ENCODE measurements at regions not wholly inside any gene's neighbourhood (a gene's known extent, or its start where the extent isn't known, plus 50 kb on each side); places are given as distances from the start of the nearest gene placed in this dataset.
"Not testable (repeated sequence)": the region's sequence is repeated elsewhere in the genome, so short reads cannot be mapped to it uniquely, and the experiment has no call there.

DNA sequence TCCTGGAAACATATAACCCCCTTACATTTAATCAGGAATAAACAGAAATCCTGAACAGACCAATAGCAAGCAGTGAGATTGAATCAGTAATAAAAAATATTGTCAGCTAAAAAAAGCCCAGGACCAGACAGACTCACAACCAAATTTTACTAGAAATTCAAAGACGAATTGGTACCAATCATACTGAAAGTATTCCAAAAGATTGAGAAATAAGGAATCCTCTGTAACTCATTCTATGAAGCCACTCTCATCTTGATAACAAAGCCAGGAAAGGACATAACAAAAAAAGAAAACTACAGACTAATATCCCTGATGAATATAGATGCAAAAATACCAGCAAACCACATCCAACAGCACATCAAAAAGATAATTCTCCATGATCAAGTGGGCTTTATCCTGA, 714.0 kb downstream of the SEMA5A start:
- POLR2A ChIA-PET (ENCODE audit: partially characterized antibody): no interaction called here
- H3K9me3 ChIP-seq (ENCODE audit: control insufficient read depth in 1 of 2, low read length in 2 of 2): no peaks in the 10 kb centered on the region
- no peaks in the 10 kb centered on the region for H3K4me1 Mint-ChIP-seq

GRCh38 chr5:8839361-8840055, 706.4 kb downstream of the SEMA5A start:
- Mint-ChIP-seq H3K27ac (no peak overlapping the region), H3K9me3 (peaks cover 0 to 25% (median 9%) of the 10 kb centered on the region in 8 donors), H3K36me3 (no peaks in the 10 kb centered on the region), H3K27me3 (no peaks in the 10 kb centered on the region), H3K4me1 (no peaks in the 10 kb centered on the region), H3K4me3 (no peak overlapping the region)
- H3K27ac ChIP-seq (ENCODE audit: low read depth, low read length): no peak overlapping the region
- no peak for DNase-seq
- no peaks in the 10 kb centered on the region for H3K36me3 ChIP-seq (ENCODE audit: insufficient read depth, low read length)
- CTCF ChIA-PET (ENCODE audit: partially characterized antibody): no interaction called here
- no peak overlapping the region for H3K4me3 ChIP-seq (ENCODE audit: low read length in 2 of 2)
- H3K9me3 ChIP-seq (ENCODE audit: control insufficient read depth in 1 of 2, low read length in 2 of 2): no peaks in the 10 kb centered on the region
- no peaks in the 10 kb centered on the region for H3K27me3 ChIP-seq (ENCODE audit: insufficient read depth, low read length)
- intact Hi-C loops (cut with micrococcal nuclease): no loop called here
- H3K4me1 ChIP-seq (ENCODE audit: insufficient read depth, low read length): no peaks in the 10 kb centered on the region
- POLR2A ChIA-PET (ENCODE audit: partially characterized antibody): no interaction called here

More for the DNA sequence above, 714.0 kb downstream of the SEMA5A start:
- Mint-ChIP-seq H3K27me3 (no peaks in the 10 kb centered on the region), H3K27ac (no peak overlapping the region), H3K36me3 (no peaks in the 10 kb centered on the region), H3K9me3 (peaks cover 0 to 8% (median 4%) of the 10 kb centered on the region in 8 donors), H3K4me3 (no peak overlapping the region)
- intact Hi-C loops (cut with micrococcal nuclease): loop anchor here (5.0 kb wide), 1 partner anchor 855 kb away; no protein-coding TSS in a partner anchor
- H3K4me1 ChIP-seq (ENCODE audit: insufficient read depth, low read length): no peaks in the 10 kb centered on the region
- H3K27ac ChIP-seq (ENCODE audit: low read depth, low read length): no peak overlapping the region
- no peak for DNase-seq
- H3K36me3 ChIP-seq (ENCODE audit: insufficient read depth, low read length): no peaks in the 10 kb centered on the region
- no peaks in the 10 kb centered on the region for H3K27me3 ChIP-seq (ENCODE audit: insufficient read depth, low read length)
- CTCF ChIA-PET (ENCODE audit: partially characterized antibody): no interaction called here
- H3K4me3 ChIP-seq (ENCODE audit: low read length in 2 of 2): no peak overlapping the region

- H3K27ac ChIP-seq (ENCODE audit: low read depth, low read length): no peak overlapping the region
- H3K9me3 ChIP-seq (ENCODE audit: control insufficient read depth in 1 of 2, low read length in 2 of 2): no peaks in the 10 kb centered on the region
- Mint-ChIP-seq H3K4me3 (no peak overlapping the region), H3K4me1 (no peaks in the 10 kb centered on the region), H3K27me3 (no peaks in the 10 kb centered on the region), H3K36me3 (no peaks in the 10 kb centered on the region), H3K27ac (no peak overlapping the region), H3K9me3 (peaks cover 0 to 25% (median 9%) of the 10 kb centered on the region in 8 donors)
- intact Hi-C loops (cut with micrococcal nuclease): no loop called here
- H3K27me3 ChIP-seq (ENCODE audit: insufficient read depth, low read length): no peaks in the 10 kb centered on the region
- POLR2A ChIA-PET (ENCODE audit: partially characterized antibody): no interaction called here
- H3K4me1 ChIP-seq (ENCODE audit: insufficient read depth, low read length): no peaks in the 10 kb centered on the region
- no peak overlapping the region for H3K4me3 ChIP-seq (ENCODE audit: low read length in 2 of 2)
- CTCF ChIA-PET (ENCODE audit: partially characterized antibody): no interaction called here
- no peak for DNase-seq
- H3K36me3 ChIP-seq (ENCODE audit: insufficient read depth, low read length): no peaks in the 10 kb centered on the region
Measured at GRCh38 chr5:8840237-8840636, 705.6 kb downstream of the SEMA5A start.

GRCh38 chr5:8840746-8841145, 705.1 kb downstream of the SEMA5A start:
- H3K27ac ChIP-seq (ENCODE audit: low read depth, low read length); DNase-seq; H3K4me3 ChIP-seq (ENCODE audit: low read length in 2 of 2); POLR2A ChIA-PET (ENCODE audit: partially characterized antibody); H3K4me3 Mint-ChIP-seq; H3K36me3 Mint-ChIP-seq; H3K4me1 Mint-ChIP-seq; H3K27me3 Mint-ChIP-seq; H3K9me3 ChIP-seq (ENCODE audit: control insufficient read depth in 1 of 2, low read length in 2 of 2); H3K36me3 ChIP-seq (ENCODE audit: insufficient read depth, low read length); H3K27ac Mint-ChIP-seq; intact Hi-C loops (cut with micrococcal nuclease); H3K27me3 ChIP-seq (ENCODE audit: insufficient read depth, low read length); H3K4me1 ChIP-seq (ENCODE audit: insufficient read depth, low read length); CTCF ChIA-PET (ENCODE audit: partially characterized antibody): not testable (repeated sequence)
- H3K9me3 Mint-ChIP-seq: peaks cover 0 to 25% (median 9%) of the 10 kb centered on the region in 8 donors

DNA sequence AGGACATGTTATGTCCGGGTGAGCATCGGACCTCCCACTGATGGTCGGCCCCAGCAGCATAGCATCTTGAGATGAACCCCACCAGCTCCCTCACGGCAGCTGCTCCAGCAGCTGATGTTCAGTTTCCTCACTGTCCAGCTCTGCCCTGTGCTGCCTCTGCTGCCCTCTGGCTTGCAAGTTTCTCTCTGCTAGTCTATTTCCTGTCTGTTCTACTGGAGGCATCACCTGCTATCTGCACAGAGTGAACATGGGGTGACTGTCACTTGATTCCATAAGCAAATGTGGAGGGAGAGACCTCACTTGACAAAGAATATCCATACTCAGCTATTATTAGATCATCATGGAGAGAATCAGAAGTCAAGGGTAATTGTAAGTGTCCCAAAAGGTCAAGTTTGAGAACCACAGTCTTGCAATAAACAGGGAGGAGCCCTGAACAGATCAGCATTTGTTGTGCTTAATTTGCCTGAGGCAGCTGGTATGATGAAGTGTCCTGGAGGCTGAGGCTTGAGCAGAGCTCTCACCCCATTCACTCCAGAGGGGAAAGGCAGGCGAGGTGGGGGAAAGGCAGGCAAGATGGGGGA, 702.8 kb downstream of the SEMA5A start:
- H3K36me3 ChIP-seq (ENCODE audit: insufficient read depth, low read length): no peaks in the 10 kb centered on the region
- intact Hi-C loops (cut with micrococcal nuclease): no loop called here
- H3K9me3 ChIP-seq (ENCODE audit: control insufficient read depth in 1 of 2, low read length in 2 of 2): no peaks in the 10 kb centered on the region
- H3K27me3 ChIP-seq (ENCODE audit: insufficient read depth, low read length): no peaks in the 10 kb centered on the region
- H3K4me3 Mint-ChIP-seq: no peak overlapping the region
- no peaks in the 10 kb centered on the region for H3K4me1 ChIP-seq (ENCODE audit: insufficient read depth, low read length)
- DNase-seq: no peak
- no peaks in the 10 kb centered on the region for H3K27me3 Mint-ChIP-seq
- ChIA-PET CTCF (ENCODE audit: partially characterized antibody) (no interaction called here), POLR2A (ENCODE audit: partially characterized antibody) (interaction anchor here (0.6 kb wide), 1 partner anchor 906 kb away, joined by 3 read pairs; no protein-coding TSS in a partner anchor)
- no peak overlapping the region for H3K4me3 ChIP-seq (ENCODE audit: low read length in 2 of 2)
- no peak overlapping the region for H3K27ac Mint-ChIP-seq
- no peaks in the 10 kb centered on the region for H3K36me3 Mint-ChIP-seq
- H3K9me3 Mint-ChIP-seq: peaks cover 0 to 25% (median 9%) of the 10 kb centered on the region in 8 donors
- H3K4me1 Mint-ChIP-seq: no peaks in the 10 kb centered on the region
- no peak overlapping the region for H3K27ac ChIP-seq (ENCODE audit: low read depth, low read length)

- ChIA-PET POLR2A (ENCODE audit: partially characterized antibody) (interaction anchor here (0.6 kb wide), 1 partner anchor 907 kb away, joined by 3 read pairs; no protein-coding TSS in a partner anchor), CTCF (ENCODE audit: partially characterized antibody) (no interaction called here)
- no peaks in the 10 kb centered on the region for H3K4me1 ChIP-seq (ENCODE audit: insufficient read depth, low read length)
- no peak for DNase-seq
- no peaks in the 10 kb centered on the region for H3K36me3 Mint-ChIP-seq
- H3K9me3 ChIP-seq (ENCODE audit: control insufficient read depth in 1 of 2, low read length in 2 of 2): no peaks in the 10 kb centered on the region
- H3K36me3 ChIP-seq (ENCODE audit: insufficient read depth, low read length): no peaks in the 10 kb centered on the region
- no peaks in the 10 kb centered on the region for H3K27me3 Mint-ChIP-seq
- H3K27ac Mint-ChIP-seq: no peak overlapping the region
- H3K27ac ChIP-seq (ENCODE audit: low read depth, low read length): no peak overlapping the region
- intact Hi-C loops (cut with micrococcal nuclease): no loop called here
- no peak overlapping the region for H3K4me3 ChIP-seq (ENCODE audit: low read length in 2 of 2)
- H3K4me1 Mint-ChIP-seq: no peaks in the 10 kb centered on the region
- no peaks in the 10 kb centered on the region for H3K27me3 ChIP-seq (ENCODE audit: insufficient read depth, low read length)
- no peak overlapping the region for H3K4me3 Mint-ChIP-seq
- H3K9me3 Mint-ChIP-seq: peaks cover 0 to 25% (median 6%) of the 10 kb centered on the region in 8 donors
Measured at GRCh38 chr5:8843771-8844170, 702.1 kb downstream of the SEMA5A start.

GRCh38 chr5:8844206-8844605, 701.7 kb downstream of the SEMA5A start:
- CTCF ChIA-PET (ENCODE audit: partially characterized antibody): no interaction called here
- Mint-ChIP-seq H3K27me3 (no peaks in the 10 kb centered on the region), H3K4me1 (no peaks in the 10 kb centered on the region), H3K36me3 (no peaks in the 10 kb centered on the region), H3K9me3 (peaks cover 0 to 24% (median 6%) of the 10 kb centered on the region in 8 donors), H3K27ac (no peak overlapping the region), H3K4me3 (no peak overlapping the region)
- H3K27ac ChIP-seq (ENCODE audit: low read depth, low read length): no peak overlapping the region
- intact Hi-C loops (cut with micrococcal nuclease): no loop called here
- H3K4me3 ChIP-seq (ENCODE audit: low read length in 2 of 2): no peak overlapping the region
- H3K36me3 ChIP-seq (ENCODE audit: insufficient read depth, low read length): no peaks in the 10 kb centered on the region
- POLR2A ChIA-PET (ENCODE audit: partially characterized antibody): no interaction called here
- no peaks in the 10 kb centered on the region for H3K4me1 ChIP-seq (ENCODE audit: insufficient read depth, low read length)
- no peak for DNase-seq
- H3K9me3 ChIP-seq (ENCODE audit: control insufficient read depth in 1 of 2, low read length in 2 of 2): no peaks in the 10 kb centered on the region
- H3K27me3 ChIP-seq (ENCODE audit: insufficient read depth, low read length): no peaks in the 10 kb centered on the region

Data from CD4-positive, alpha-beta memory T cell (primary cell).